GM19035 (cell line): ENCODE measurements at regions not wholly inside any gene's neighbourhood (a gene's known extent, or its start where the extent isn't known, plus 50 kb on each side); places are given as distances from the start of the nearest gene placed in this dataset.

Experiments
- ATAC-seq: cut with Tn5 transposase; IDR thresholded peaks from one replicate; pipeline ENCODE4 v1.9.1; 2021; ENCODE audit not compliant: unreplicated experiment

DNA sequence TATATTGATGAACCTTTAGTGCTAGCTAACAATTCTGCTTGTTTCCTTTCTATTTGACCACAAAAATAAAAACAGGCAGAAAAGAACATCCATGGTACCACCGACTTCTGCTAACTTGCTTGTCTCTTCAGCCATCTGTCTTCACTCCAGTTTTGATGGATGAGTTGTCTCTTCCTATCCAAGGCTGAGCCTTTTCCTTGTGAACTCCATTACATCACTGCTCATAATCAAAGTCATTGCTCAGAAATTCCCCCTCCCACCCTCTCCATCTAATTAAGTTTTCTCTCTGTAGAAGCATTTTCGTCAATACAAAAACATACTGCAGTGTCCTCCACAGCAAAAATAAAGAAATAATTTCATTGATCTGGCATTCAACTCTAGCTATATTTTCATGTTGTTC, 184.4 kb downstream of the SPCS3 start:
- ATAC-seq, result no peak

DNA sequence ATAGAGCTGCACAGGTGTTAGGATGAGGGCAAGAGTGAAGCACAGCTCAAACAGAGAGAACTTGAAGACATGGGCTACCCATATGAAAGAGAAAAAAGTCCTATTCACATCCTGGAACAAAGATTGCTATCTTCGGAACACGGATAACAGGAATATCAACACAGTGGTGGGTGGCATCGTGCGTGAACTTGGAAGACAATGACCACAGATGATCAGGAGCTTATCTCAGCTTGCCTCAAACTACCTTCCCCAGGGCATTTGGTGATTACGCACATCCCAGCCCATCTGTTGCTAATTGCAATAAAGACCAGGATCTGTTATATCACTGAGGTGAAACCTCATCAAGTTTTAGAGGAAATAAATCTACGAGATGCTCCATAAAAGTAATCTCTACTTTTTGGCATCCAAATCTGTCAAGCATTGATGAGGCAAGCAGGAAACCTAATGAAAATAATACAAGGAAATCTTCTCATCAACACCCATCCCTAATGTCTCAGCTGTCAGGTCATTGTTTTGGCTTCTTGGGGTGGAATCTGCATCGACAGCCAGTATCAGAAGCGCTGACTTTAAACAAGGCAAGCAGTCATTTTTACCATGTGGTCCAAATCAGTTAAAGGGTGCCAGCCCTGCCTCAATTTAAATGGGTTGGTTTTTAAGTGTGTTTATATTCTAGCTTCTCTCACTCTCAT, 188.2 kb downstream of the SPCS3 start:
- no peak for ATAC-seq

DNA sequence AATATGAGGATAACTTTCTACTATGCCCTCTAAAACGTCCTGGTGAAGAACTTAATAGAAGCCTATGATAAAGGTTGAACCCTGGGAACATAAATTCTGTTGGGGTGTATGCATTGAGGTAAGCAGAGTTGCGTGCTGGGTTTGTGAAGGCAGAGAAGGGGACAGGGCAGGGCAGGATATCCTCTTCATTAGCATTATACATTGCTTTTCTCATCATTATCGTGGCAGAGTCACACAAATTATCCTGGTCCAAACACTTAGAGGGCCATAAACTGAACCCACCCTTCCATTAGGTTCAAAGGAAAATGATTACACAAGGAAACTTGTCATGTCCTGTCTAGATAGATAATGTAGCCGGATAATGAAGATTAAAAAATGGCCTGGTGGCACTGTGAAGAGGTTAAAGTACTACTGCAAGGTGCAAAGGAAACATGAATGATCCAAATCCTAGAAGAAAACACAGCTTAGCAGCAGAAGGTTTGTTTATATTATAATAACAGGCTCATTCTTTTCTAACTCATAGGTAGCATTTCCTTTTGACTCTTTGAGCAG, 189.1 kb downstream of the SPCS3 start:
- no peak for ATAC-seq

DNA sequence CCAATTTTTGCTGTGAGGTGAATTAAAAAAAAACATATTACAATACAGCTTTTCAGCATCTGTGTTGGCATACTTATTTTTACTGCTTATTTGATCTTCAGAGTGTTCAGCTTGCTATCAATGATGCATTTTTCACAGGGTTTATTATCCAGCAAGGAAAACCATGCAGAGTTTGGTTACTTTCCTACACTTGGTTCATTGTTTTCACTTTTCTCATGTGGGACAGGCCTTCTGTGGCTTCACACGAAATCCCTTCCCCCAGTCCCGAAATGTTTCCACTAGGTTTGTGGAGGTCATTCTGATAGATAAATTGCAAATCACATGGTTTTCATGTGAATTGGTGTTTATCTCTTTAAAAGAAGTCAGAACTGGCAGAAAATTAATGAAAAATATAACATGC, 205.8 kb downstream of the SPCS3 start:
- ATAC-seq, result no peak

DNA sequence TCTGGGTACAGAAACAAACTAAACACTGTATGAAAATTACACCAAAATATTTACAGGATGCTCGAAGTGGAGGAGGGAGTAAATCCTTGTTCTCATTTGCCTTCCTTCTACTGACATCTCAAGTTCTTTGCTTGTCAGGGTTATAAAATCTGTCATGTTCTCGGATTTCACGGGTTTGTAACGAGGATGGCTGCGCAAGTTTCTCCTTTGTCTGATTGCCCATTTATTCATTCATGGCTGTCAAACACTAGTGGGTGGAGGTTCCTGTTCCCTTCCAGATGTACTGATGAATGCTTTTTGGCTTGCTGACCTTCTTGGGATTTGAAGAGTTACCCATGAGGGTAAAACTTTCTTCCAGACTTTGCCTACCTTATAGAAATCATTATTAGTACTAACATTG, 206.9 kb downstream of the SPCS3 start:
- ATAC-seq, result no peak

DNA sequence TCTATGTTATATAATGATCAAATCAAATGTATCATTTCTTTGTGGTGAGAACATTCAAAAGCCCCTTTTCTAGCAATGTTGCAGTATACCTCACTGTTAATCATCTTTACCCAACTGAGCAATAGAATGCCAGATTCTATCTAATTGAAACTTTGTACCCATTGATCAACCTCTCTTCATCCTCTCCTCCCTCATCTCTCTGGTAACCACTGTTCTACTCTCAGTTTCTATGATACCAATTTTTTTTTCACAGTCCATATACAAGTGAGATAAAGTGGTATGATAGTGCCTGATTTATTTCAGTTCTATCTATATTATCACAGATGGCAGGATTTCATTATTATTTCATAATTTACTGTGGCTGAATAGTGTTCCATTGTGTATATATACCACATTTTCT, 209.8 kb downstream of the SPCS3 start:
- ATAC-seq, result no peak

DNA sequence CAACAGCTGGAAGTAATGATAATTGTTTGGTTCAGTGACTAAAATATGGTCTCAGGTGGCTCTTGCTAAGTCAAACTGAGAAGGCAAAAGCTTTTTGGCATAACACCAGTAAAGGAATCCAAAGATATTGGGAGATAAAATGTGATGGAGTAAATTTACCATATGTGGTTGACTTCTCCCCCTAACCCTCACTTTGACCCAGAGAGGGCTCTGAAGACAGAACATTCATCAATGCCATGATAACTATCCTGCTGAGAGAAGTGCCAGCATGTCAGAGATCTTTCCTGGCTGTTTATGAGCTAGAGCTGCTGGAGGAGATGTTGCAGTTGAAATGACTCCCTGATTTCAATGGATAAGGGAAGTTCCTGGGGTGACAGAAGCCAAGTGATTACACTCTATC, 213.4 kb downstream of the SPCS3 start:
- no peak for ATAC-seq

DNA sequence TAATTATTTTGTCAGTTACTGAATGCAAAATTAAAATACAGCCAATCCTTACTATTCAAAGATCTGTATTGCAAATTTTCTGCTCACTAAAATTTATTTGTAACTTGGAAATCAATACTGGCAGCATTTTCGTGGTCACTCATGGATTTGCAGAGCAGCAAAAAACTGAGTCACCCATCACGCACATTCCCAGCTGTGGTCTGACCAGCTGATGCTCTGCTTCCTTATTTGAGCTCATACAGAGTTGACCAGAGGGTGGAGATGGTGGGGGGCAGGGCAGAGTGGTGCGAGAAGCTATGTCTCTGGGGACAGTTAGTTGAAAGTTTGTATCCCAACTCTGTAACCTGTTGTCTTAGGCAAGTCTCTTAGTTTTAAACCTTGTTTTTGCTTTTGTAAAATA, 214.8 kb downstream of the SPCS3 start:
- no peak for ATAC-seq

DNA sequence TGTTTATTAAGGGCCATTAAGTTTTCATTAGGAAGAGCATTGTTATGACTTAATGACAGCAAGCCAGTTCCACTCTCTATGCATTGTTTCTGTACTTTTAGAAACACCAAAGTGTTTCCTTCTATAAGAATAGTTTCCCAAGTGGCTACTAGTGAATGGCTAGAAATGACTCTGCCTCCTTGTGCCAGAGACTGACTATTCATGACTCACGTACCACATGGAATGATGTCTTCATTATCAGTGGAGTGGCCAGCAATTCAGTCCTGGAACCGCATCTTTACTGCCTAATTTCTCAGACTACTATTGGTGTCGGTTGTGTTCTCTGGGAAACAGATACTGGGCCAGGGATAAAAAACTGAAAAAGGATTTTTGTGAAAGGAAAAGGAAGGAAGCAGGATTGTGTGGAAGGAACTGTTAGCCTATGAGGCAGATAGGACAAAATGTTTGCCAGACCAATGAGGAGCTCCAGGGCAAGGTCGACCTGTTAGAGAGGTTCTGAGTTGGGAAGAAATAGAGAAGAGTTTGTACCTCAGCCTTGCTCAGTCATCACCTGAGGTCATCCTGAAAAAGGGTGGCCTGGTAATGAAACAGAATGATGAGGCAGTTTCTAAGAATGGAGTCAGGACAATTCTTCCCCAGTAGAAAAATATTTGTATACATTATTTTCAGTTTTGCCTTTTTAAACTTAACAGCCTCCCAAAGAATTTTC, 218.6 kb downstream of the SPCS3 start:
- ATAC-seq, result no peak

DNA sequence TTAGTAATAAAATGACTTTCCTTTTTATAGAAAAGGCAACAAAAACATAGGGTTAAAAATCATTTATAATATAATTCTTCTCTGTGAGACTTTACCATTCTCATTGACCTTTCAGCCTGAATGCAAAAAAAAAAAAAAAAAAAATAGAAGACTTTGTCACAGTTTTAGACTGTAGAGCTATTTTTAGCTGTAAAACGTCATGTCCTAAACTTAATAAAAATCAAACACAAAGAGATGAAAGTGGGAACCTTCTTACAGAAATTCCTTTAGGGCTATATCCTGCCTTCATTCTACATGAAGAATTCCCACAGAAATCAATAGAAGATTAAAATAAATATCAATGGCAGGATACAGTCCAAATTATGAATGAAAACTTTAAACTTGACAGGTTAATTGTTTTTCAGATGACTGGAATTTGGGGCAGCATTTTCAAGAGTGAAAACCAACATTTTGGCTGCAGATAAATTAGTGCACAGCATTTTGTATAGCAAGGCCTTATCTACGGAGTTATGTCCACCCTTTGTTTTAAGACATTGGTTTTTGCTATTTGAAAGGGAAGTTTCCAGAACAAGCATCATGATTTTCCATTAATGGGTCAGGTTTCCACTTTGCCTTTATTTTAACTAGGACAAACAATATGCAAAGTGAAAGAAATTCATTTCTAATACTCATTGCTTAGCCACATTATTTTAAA, 219.5 kb downstream of the SPCS3 start:
- no peak for ATAC-seq

DNA sequence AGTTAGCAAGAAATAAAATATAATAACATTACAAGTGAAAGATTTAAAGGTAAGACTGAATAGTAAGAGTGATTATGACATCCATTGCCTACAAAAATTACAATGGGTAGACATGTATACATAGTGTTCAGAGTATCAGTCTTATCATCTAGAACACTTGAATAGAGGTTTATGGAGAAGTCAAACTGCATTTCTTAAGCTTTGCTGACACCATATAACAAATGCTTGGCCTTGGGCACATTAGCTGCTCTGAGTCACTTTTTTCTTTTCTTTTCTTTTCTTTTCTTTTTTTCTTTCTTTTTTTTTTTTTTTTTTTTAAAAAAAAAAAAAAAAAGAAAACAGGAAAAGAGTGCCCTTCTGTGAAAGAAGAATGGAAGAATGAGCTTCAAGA, 220.0 kb downstream of the SPCS3 start:
- ATAC-seq, result no peak

DNA sequence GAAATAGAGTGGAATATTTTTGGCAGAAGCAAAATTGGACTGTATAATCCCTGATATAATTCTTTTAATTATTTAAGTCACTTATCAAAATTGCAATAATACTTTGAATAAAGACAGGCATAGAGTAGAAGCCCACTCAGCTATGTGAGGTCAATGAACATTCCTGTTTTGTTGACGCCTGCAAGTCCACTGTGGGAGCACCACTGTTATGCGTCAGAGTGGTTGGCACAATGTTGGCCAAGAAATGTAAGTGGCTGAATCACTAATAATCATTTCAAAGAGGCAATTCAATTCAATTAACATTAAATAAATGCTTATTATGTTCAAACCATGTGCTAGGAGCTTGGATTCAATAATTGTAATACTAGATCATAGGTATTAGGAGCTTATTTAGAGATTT, 221.0 kb downstream of the SPCS3 start:
- no peak for ATAC-seq

DNA sequence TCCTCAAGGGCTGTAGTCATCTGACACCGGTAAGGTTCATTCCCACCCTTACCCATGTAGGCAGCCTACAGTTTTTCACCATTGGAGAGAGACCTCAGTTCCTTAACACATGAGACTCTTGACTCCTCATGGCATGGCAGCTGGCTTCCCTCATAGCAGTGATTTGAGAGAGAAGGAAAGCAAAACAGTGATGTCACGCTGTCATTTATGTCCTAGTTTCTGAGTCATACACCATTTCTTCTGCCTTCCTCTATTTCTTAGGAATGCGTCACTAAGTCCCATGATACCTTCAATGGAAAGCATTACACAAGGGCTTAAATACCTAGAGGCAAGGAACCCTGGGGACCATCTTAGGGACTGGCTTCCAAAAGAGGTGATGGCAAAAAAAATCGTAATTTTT, 226.1 kb downstream of the SPCS3 start:
- no peak for ATAC-seq

DNA sequence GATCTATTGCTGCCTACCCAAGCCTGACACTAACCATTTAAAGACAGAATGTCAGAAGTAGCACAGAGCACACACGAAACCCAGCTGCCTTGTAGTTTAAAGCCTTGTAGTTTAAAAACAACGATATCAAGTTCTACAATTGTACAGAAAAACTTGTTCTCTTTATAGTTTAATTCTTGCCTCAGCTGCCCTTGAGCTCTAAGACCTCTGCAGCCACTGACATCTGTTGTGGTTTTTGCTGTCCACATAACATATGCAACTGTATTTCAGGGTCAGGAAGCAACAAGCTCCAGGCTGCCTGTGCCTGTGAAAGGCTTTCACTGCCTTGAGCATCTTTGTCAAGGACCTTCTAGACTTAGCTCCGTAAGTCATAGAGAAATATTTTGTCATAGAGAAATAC, 227.2 kb downstream of the SPCS3 start:
- no peak for ATAC-seq

DNA sequence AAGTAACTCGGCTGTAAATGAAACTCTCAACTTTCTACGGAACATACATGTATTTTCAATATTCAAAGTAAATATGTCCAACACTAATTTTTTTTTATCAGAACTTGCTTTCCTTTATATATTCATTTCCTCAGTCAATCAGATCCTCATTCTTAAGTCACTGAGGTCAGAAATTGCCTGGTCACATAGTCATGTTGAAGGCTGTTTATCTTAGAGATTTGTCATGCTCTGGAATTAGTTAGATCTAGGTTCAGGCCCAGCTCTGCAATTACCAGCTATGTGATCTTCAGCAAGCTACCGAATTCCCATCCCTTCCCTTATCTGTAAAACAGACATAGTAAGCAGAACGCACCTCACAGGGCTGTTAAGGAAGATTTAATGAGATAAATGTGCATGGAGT, 228.8 kb downstream of the SPCS3 start:
- no peak for ATAC-seq

DNA sequence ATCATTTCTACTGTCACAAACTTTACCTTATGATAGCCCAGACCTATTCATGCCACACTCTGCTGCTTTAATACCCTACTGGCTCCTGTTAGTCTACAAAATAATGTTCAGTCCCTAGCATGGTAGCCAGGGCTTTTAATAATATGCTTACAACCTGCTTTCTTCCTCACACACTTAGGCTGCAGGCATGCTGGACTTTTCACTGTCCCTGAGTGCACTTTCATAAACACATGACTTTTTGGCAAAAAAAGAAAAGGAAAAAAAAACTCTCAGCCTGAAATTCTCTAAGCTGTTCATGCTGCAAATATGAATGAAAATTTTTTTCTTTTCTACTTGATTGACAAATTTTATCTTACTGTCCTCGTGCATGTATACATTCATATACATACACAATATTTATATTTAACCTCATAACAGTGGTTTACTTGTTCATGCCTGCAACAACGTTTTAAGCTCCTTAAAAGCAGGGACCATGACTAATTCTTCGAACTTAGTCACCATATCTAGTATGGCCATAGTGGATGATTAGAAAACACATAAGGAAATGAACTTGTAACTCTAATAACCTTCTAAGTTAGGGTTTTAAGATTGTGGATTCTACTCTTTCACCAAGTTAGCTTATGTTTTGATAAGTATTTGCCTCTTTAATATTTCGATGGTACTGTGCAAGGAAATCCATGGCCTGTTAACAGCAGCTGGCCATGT, 229.5 kb downstream of the SPCS3 start:
- ATAC-seq, result no peak

DNA sequence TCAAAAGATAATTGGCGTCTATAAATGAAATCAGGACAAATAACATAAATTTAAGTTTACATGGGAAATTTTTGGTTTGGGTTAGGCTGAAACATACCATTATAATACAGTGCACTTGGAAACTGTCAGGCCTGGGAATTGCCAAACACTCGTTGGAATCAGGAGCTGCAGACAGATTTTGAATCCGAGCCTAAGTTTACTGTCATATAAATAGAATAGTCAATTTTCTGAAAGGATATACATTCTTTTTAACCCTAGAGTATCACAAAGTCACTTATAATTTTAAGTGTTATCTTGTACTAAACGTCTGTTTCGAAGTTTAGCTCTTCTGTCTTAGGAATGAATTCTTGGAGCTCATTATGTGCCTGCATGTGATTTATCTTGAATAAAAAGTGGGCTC, 234.1 kb downstream of the VEGFC start:
- no peak for ATAC-seq

DNA sequence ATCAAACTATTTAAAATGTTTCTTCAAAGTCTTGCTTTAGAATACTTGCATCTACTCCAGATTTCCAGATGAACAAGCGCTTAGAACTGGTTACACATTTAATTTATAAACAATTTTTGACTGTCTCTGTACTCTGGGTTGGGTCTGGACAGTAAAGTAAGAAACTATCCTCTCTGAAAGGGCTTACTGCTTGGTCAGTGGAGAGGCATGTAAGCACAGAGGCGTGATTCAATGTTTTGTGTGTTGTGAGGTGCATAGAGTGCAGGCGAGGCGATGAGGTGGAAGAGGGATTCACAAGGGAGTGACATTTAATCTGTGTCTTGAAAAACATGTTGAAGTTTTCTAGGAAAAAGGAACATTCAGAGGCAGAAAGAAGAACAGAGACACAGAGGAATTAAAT, 231.4 kb downstream of the VEGFC start:
- no peak for ATAC-seq

DNA sequence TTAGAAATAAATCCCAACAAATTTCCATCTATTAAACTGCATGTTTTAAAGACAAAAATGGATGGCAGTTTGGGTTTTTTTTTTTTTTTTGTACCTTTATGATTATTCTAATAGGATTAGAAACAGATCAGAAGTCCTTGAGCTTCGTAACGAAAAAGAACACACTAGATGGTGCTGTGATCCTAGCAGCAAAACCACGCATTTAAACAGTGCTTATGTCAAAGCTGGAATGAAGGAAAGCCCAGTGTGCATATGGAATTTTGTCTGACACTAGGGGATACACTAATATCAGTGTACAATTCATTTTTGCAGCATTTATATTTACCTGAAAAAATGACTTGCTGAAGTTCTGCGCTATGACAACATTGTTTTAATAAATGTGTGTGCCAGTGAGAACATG, 229.1 kb downstream of the VEGFC start:
- no peak for ATAC-seq

DNA sequence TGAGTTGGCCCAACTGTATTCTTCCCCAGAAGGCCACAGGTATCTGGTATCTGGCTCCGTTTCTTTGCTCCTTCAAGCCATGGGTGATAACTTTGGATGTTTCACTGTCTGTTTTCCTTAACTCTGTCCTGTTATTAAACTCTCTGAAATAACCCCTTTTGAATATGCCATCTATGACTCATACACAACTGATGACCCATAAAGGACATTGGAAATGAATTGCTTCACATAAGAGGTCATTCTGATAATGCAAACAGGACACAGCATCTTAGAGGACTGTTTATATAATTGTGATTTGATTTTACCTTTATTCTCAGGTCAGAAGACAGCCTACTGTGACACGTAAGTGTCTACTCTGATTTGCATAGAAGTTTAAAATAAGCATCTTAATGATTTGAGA, 227.7 kb downstream of the VEGFC start:
- ATAC-seq, result no peak

DNA sequence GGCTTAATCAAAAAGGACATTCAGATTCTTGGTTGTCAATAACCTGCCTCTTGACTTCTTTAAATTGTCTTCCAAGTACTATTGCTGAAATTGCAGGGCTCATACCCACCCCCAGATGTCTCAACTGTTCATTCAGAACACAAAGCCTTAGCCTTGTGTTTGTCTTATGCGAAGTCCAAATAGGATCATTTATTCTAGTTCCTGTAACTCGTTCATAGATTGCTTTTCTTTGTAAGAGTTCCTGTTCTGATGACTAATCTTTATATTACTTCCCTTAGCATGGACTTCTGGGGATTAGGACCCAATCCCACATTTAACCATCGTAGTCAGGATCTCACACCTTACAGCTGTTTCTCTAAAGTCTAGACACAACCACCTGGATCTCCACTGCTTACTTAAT, 226.0 kb downstream of the VEGFC start:
- ATAC-seq, result no peak

DNA sequence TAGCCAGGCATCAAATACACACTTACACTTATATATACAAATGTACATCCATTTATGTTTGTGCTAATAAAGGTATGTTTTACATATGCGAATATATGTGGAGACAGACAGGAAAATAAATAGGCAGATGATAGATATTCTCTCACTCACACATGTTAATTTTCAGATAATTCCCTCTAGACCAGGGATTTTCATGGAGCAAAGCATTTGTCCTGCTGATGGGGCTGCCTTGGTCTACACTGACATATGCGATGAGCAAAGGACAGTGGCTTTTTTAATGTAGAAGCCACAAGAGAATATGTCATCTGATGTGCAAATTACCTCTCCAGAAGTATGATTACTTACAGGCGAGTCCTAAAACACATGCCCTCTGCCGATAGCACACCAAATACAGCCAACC, 224.5 kb downstream of the VEGFC start:
- ATAC-seq, result no peak
